D721Med (cell line): ENCODE measurements at regions not wholly inside any gene's neighbourhood (a gene's known extent, or its start where the extent isn't known, plus 50 kb on each side); places are given as distances from the start of the nearest gene placed in this dataset.

ENCODE experiments used
- DNase-seq: peaks from one replicate; pipeline ENCODE4 v3.0.0; 2011; ENCODE audit warnings: low spot score; ENCODE audit not compliant: insufficient read length
- FAIRE-seq: peaks from 2 replicates; lab custom pipeline; 2011; peaks lifted over from hg19 to GRCh38; lab: Jason Lieb, UNC
- CTCF ChIP-seq: IDR thresholded peaks from 2 replicates; pipeline ENCODE4 v1.5.1; 2012; ENCODE audit warnings: mild to moderate bottlenecking, control low read depth; ENCODE audit not compliant: insufficient read depth; ENCODE audit errors: missing control alignments

GRCh38 chr2:105596411-105596921 is 148.2 kb upstream of the NCK2 start:
- FAIRE-seq (no peak), DNase-seq (no peak)
- TF ChIP-seq CTCF = no peak

GRCh38 chr2:105595536-105595935 is 149.2 kb upstream of the NCK2 start:
- DNase-seq (no peak), FAIRE-seq (no peak)
- no peak for TF ChIP-seq CTCF

GRCh38 chr2:105593221-105593967 is 151.3 kb upstream of the NCK2 start:
- DNase-seq (no peak), FAIRE-seq (no peak)
- TF ChIP-seq CTCF = no peak

GRCh38 chr2:105592288-105592687 is 152.4 kb upstream of the NCK2 start:
- TF ChIP-seq CTCF = no peak
- DNase-seq = no peak
- no peak for FAIRE-seq

GRCh38 chr2:105590780-105591660 is 153.7 kb upstream of the NCK2 start:
- FAIRE-seq (no peak), DNase-seq (no peak)
- TF ChIP-seq CTCF = no peak

- FAIRE-seq (no peak), DNase-seq (no peak)
- TF ChIP-seq CTCF = no peak
Measured at GRCh38 chr2:105588581-105588980, 156.1 kb upstream of the NCK2 start.
